DOHH2 (cell line): ENCODE measurements at regions not wholly inside any gene's neighbourhood (a gene's known extent, or its start where the extent isn't known, plus 50 kb on each side); places are given as distances from the start of the nearest gene placed in this dataset.

Experiments
- H3F3A ChIP-seq: fragments of 200-600 bp; sonication (generic), shearing (Covaris generic); 2 replicates; pipeline ENCODE4 v1.6.0; 2016; ENCODE audit warnings: antibody characterized with exemption, mild to moderate bottlenecking; ENCODE audit not compliant: control insufficient read depth, insufficient read depth
- H3K27ac ChIP-seq: fragments of 200-600 bp; sonication (generic); 2 replicates; pipeline ENCODE4 v1.5.1; 2014; ENCODE audit warnings: low read depth, mild to moderate bottlenecking, low read length, moderate library complexity
- H3K27me3 ChIP-seq: fragments of 200-600 bp; sonication (generic); 2 replicates; pipeline ENCODE4 v1.6.1; 2014; ENCODE audit warnings: mild to moderate bottlenecking, low read length, mixed read lengths; ENCODE audit not compliant: control insufficient read depth
- H3K36me3 ChIP-seq: fragments of 200-600 bp; sonication (generic); 2 replicates; pipeline ENCODE4 v1.6.1; 2014; ENCODE audit warnings: mild to moderate bottlenecking, low read length, moderate library complexity, mixed read lengths; ENCODE audit not compliant: control insufficient read depth
- H3K4me1 ChIP-seq: fragments of 200-600 bp; sonication (generic); 2 replicates; pipeline ENCODE4 v1.6.1; 2014; ENCODE audit warnings: mild to moderate bottlenecking, low read length, mixed read lengths; ENCODE audit not compliant: control insufficient read depth
- H3K4me2 ChIP-seq: fragments of 200-600 bp; sonication (generic); 2 replicates; pipeline ENCODE4 v1.6.0; 2014; ENCODE audit warnings: mild to moderate bottlenecking, low read length, moderate library complexity
- H3K4me3 ChIP-seq: fragments of 200-600 bp; sonication (generic); 2 replicates; pipeline ENCODE4 v1.5.1; 2014; ENCODE audit warnings: mild to moderate bottlenecking, low read length, mixed read lengths
- H3K79me2 ChIP-seq: fragments of 200-600 bp; sonication (generic); 2 replicates; pipeline ENCODE4 v1.6.1; 2014; ENCODE audit warnings: mild to moderate bottlenecking, low read length, mixed read lengths; ENCODE audit not compliant: control insufficient read depth
- H3K9me2 ChIP-seq: fragments of 200-600 bp; sonication (generic); replicated peaks from 2 replicates; pipeline ENCODE4 v1.6.1; 2014; ENCODE audit warnings: mild to moderate bottlenecking, low read length, mixed read lengths; ENCODE audit not compliant: control insufficient read depth
- H3K9me3 ChIP-seq: fragments of 200-600 bp; sonication (generic); 2 replicates; pipeline ENCODE4 v1.6.1; 2014; ENCODE audit warnings: antibody characterized with exemption, low read length, mixed read lengths; ENCODE audit not compliant: control insufficient read depth, insufficient read depth
- H4K20me1 ChIP-seq: fragments of 200-600 bp; sonication (generic); 2 replicates; pipeline ENCODE4 v1.6.0; 2014; ENCODE audit warnings: low read depth, mild to moderate bottlenecking, antibody characterized with exemption, low read length, moderate library complexity; ENCODE audit not compliant: control insufficient read depth, insufficient read depth
- CTCF ChIP-seq: fragments of 200-600 bp; sonication (generic); IDR thresholded peaks from one replicate; pipeline ENCODE4 v1.5.1; 2014; ENCODE audit warnings: antibody characterized with exemption, mild to moderate bottlenecking, low read depth, low read length; ENCODE audit not compliant: poor library complexity, severe bottlenecking
- EZH2phosphoT487 ChIP-seq: fragments of 200-600 bp; sonication (generic); IDR thresholded peaks from 2 replicates; pipeline ENCODE4 v1.6.1; 2017; ENCODE audit warnings: borderline replicate concordance, mild to moderate bottlenecking, antibody characterized with exemption, low read length, moderate library complexity, mixed read lengths

DNA sequence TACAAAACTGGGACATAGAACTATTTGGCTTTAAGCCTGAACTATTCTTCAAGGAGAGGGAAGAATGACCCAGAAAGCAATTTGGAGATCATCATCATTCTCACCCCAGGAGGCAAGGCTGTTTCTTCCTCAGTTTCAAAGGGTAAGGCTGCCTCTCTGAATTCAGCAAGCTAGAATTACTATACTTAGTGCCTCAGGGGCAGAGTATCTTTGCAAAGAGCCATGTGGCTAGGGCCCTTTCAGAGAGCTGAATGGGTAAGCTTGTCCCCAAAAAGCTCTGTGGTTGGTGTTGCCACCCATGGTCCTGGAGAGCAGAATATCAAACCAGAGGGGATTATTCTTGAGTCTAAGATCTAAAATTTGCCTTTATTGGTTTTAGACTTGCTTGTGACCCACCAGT lies 720.3 kb upstream of the ARPP21 start:
- no peaks in the 10 kb centered on the region for H3K36me3 ChIP-seq
- H3F3A ChIP-seq, result no peaks in the 10 kb centered on the region
- H3K9me3 ChIP-seq, result no peaks in the 10 kb centered on the region
- H4K20me1 ChIP-seq, result no peaks in the 10 kb centered on the region
- H3K27me3 ChIP-seq, result no peaks in the 10 kb centered on the region
- no peak overlapping the region for H3K4me3 ChIP-seq
- no peaks in the 10 kb centered on the region for H3K79me2 ChIP-seq
- no peak overlapping the region for H3K27ac ChIP-seq
- no peak overlapping the region for H3K4me2 ChIP-seq
- no peaks in the 10 kb centered on the region for H3K4me1 ChIP-seq
- no peak for TF ChIP-seq EZH2phosphoT487
- TF ChIP-seq CTCF, result no peak
- no peaks in the 10 kb centered on the region for H3K9me2 ChIP-seq

GRCh38 chr3:34920806-34921205 lies 718.5 kb upstream of the ARPP21 start:
- TF ChIP-seq CTCF (no peak), EZH2phosphoT487 (no peak)
- H3K4me1 ChIP-seq, result no peaks in the 10 kb centered on the region
- no peak overlapping the region for H3K4me3 ChIP-seq
- no peak overlapping the region for H3K4me2 ChIP-seq
- H3K27me3 ChIP-seq, result no peaks in the 10 kb centered on the region
- no peak overlapping the region for H3K27ac ChIP-seq
- no peaks in the 10 kb centered on the region for H3K36me3 ChIP-seq
- H4K20me1 ChIP-seq, result no peaks in the 10 kb centered on the region
- no peaks in the 10 kb centered on the region for H3K9me3 ChIP-seq
- no peaks in the 10 kb centered on the region for H3K79me2 ChIP-seq
- H3K9me2 ChIP-seq, result no peaks in the 10 kb centered on the region
- H3F3A ChIP-seq, result no peaks in the 10 kb centered on the region

GRCh38 chr3:34924961-34925360 lies 714.4 kb upstream of the ARPP21 start:
- Histone ChIP-seq H3K4me3 (no peak overlapping the region), H3K9me2 (no peaks in the 10 kb centered on the region), H3K27me3 (no peaks in the 10 kb centered on the region), H3K79me2 (no peaks in the 10 kb centered on the region), H3K36me3 (no peaks in the 10 kb centered on the region), H3K27ac (no peak overlapping the region), H3F3A (no peaks in the 10 kb centered on the region), H3K4me1 (no peaks in the 10 kb centered on the region), H4K20me1 (no peaks in the 10 kb centered on the region), H3K9me3 (no peaks in the 10 kb centered on the region), H3K4me2 (no peak overlapping the region)
- no peak for TF ChIP-seq EZH2phosphoT487
- TF ChIP-seq CTCF, result no peak

DNA sequence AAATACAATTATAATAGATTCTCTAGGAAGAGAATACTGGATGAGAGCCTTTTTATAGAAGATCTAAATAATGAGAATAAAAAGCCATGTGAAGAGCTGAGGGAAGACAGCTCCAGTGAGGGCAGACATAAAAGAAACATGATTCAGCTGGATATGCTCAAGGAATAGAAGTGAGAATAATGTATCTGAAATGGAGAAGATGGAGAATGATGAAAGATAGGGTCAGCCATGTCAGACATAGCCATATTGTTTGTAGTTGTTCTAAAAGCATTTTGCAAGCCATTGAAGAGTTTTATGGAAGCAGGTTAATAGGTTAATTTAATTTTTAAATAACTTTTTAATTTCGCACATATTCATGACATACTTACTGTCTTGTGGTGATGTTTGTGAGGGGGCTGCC lies 713.5 kb upstream of the ARPP21 start:
- no peak overlapping the region for H3K4me3 ChIP-seq
- TF ChIP-seq EZH2phosphoT487, result no peak
- no peaks in the 10 kb centered on the region for H3K9me3 ChIP-seq
- H3F3A ChIP-seq, result no peaks in the 10 kb centered on the region
- no peak overlapping the region for H3K4me2 ChIP-seq
- no peaks in the 10 kb centered on the region for H3K36me3 ChIP-seq
- H3K4me1 ChIP-seq, result no peaks in the 10 kb centered on the region
- H3K27ac ChIP-seq, result no peak overlapping the region
- no peaks in the 10 kb centered on the region for H3K79me2 ChIP-seq
- H4K20me1 ChIP-seq, result no peaks in the 10 kb centered on the region
- no peaks in the 10 kb centered on the region for H3K9me2 ChIP-seq
- H3K27me3 ChIP-seq, result no peaks in the 10 kb centered on the region
